ENCODE measurements at regions not wholly inside any gene's neighbourhood (a gene's known extent, or its start where the extent isn't known, plus 50 kb on each side); places are given as distances from the start of the nearest gene placed in this dataset.

DNA sequence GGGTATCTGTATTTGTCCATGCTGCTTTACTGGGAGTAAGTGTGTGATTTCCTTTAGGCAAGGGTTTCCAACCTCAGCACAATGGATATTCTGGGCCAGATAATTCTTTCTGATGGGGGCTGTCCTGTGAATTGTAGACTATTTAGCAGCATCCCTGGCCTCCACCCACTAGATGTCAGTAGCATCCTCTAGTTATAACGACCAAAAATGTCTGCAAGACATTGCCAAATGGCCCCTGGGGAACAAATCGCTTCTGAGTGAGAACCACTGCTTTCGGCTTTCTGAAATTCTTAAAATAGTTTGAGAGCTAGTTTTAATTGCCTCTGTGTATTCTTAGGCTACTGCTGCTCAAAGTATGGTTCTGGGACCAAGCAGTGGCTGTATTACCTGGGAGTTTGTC lies 81.2 kb upstream of the GPM6B start:
- TF ChIP-seq, protein P1, sequence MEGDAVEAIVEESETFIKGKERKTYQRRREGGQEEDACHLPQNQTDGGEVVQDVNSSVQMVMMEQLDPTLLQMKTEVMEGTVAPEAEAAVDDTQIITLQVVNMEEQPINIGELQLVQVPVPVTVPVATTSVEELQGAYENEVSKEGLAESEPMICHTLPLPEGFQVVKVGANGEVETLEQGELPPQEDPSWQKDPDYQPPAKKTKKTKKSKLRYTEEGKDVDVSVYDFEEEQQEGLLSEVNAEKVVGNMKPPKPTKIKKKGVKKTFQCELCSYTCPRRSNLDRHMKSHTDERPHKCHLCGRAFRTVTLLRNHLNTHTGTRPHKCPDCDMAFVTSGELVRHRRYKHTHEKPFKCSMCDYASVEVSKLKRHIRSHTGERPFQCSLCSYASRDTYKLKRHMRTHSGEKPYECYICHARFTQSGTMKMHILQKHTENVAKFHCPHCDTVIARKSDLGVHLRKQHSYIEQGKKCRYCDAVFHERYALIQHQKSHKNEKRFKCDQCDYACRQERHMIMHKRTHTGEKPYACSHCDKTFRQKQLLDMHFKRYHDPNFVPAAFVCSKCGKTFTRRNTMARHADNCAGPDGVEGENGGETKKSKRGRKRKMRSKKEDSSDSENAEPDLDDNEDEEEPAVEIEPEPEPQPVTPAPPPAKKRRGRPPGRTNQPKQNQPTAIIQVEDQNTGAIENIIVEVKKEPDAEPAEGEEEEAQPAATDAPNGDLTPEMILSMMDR (IDR thresholded peaks at IDR 0.05; ENCODE audit: low read length, missing control alignments): peak; percentile 4
- no peak for DNase-seq (ENCODE audit: low read depth)
- no peak overlapping the region for H3K4me3 ChIP-seq (replicated peaks; ENCODE audit: low read depth, low read length)

DNA sequence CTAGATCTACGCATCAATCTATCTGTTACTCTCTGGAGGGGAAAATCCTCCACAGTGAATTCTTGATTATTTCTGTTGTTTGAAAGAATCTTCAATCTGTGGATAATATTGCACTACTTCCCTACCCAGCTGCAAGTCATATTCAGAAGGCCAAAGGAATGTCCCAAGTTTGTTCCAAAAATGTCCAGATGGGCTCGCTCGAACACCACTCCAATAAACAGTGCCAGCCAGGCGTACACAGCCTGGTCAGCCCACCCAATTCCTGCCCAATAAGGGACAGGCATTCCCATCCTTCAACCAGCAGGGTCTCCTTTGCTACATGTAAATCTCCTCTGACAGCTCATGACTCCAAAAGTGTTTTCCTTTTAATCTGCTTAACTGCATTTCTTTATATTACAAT lies 80.7 kb upstream of the GPM6B start:
- TF ChIP-seq, protein P1 (IDR thresholded peaks at IDR 0.05; ENCODE audit: low read length, missing control alignments): no peak
- DNase-seq (ENCODE audit: low read depth): no peak
- no peak overlapping the region for H3K4me3 ChIP-seq (replicated peaks; ENCODE audit: low read depth, low read length)

DNA sequence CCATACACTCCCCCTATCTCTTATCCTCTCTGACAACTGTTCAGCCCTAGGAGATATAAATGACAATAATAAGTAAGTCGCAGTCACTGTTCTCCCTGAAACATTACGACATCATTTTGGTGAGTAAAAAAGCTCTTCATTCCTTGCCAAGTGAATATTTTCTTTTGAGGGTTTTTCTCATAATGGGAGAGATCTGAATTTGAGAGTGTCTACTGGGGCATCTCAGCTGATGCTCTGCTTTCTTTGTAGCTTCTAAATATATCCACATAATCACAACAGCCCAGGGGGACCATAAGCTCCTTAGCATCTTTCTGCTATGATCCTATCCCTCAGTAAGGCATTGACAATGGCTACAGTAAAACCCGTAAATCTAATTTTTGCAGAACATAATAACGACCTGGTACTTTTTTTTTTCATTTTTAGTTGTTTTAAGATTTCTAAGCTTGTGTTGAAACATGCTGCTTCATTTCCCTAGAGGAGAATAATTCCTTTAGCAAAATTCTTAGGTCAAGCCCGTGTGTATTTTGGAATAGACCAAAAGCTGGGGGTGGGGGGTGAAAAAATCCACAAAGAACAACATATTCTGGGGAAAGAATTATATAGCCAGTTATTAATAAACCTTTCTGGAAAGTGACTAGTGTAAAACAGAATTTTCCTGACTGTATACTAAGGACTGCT lies 78.1 kb upstream of the GPM6B start:
- no peak for DNase-seq (ENCODE audit: low read depth)

DNA sequence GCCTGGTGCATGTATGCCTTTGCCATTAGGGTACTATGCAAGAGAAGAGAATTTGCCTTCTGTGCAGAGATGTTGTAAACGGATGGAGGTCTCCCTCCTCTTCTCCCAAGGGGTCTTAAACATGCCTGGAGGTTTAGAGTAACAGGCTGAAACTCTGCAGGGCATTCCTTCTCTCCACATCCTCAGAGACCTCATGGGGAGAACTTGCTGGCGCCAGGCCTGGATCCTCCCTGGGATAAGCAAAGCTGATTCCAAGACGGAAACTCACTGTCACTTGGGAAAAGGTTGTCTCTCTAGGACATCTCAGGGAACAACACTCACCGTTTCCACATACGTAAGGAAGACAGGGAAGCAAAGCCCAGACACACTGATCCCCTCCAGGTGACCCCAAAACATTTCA lies 76.9 kb upstream of the GPM6B start:
- no peak for DNase-seq (ENCODE audit: low read depth)
- H3K4me3 ChIP-seq (replicated peaks; ENCODE audit: low read depth, low read length): no peak overlapping the region
- TF ChIP-seq, protein P1 (IDR thresholded peaks at IDR 0.05; ENCODE audit: low read length, missing control alignments): no peak

More for the DNA sequence above, 78.1 kb upstream of the GPM6B start:
- TF ChIP-seq, protein P1 (IDR thresholded peaks at IDR 0.05; ENCODE audit: low read length, missing control alignments): no peak
- H3K4me3 ChIP-seq (replicated peaks; ENCODE audit: low read depth, low read length): no peak overlapping the region

DNA sequence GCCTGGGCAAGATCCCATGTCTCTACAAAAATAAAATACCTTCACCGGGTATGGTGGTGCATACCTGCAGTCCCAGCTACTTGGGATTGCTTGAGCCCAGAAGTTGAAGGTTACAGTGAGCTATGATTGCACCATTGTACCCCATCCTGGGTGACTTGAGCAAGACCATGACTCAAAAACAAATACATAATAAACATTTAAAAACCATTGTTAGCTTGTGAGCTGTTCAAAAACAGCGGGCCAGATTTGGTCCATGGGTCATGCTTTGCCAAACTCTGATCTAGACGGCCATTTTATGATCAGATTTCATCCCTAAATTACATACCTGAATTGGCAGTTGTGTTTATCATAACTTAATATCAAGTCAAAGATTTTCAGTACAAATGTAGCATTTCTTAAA lies 76.0 kb upstream of the GPM6B start:
- TF ChIP-seq, protein P1 (IDR thresholded peaks at IDR 0.05; ENCODE audit: low read length, missing control alignments): no peak

DNA sequence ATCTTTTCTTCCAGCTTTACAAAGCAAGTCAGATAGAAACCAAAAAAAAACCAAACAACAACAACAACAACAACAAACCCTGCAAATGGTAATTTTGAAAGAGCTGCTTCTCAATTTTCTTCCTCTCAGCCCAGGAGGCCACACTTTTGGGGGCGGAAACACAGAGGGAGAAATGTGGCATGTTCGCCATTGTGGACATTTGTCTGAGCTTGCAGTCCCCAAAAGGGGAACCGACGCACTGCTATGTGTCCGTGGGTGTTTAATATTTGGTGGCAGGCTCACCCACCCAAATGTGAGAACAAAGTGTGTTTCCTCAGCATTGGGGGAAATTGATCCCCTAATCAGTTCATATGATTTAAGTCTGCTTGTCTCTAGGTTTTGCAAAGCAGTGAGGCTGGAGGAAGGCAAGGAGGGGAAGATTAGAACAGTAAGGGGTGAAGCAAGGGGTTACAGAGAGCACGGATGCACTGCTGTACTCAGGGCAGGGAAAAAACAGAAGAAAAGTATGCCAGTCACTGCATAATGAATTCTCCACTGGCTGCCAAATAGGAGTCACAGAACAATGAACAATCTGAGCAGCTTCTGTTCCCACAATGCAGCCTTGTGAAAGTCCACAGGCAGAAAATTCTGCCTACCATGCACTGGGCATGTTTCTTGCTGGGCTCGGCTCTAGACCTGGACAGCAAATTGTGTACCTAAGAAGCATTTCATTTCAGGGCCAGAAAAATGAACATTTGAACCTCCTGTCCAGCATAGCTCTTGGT lies 74.7 kb upstream of the GPM6B start:
- TF ChIP-seq, protein P1 (IDR thresholded peaks at IDR 0.05; ENCODE audit: low read length, missing control alignments): no peak
- H3K4me3 ChIP-seq (replicated peaks; ENCODE audit: low read depth, low read length): no peak overlapping the region
- no peak for DNase-seq (ENCODE audit: low read depth)

More for the DNA sequence above, 76.0 kb upstream of the GPM6B start:
- no peak overlapping the region for H3K4me3 ChIP-seq (replicated peaks; ENCODE audit: low read depth, low read length)
- DNase-seq (ENCODE audit: low read depth): no peak
